ENCODE measurements at regions not wholly inside any gene's neighbourhood (a gene's known extent, or its start where the extent isn't known, plus 50 kb on each side); places are given as distances from the start of the nearest gene placed in this dataset.

DNA sequence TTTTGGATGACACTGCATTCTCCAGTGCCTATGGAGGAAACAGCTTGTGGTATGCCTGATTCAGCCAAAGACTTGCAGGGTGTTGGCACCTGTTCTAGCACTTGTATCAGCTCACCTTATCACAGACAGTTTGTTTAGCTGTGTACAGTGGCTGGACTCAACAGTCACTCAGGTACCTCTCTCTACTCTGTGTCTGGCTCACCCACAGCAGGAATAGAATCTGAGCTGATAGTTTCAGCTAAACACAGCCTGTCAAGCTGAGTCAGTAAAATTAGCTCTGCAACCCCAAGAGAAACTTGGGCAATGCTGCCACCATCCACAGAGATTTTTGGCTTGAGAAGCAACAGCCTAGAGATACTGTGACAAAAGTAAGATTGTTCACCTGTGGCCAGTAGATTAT lies 101.5 kb downstream of the RBMY1A1 start (continued):
- TF ChIP-seq, protein P1, sequence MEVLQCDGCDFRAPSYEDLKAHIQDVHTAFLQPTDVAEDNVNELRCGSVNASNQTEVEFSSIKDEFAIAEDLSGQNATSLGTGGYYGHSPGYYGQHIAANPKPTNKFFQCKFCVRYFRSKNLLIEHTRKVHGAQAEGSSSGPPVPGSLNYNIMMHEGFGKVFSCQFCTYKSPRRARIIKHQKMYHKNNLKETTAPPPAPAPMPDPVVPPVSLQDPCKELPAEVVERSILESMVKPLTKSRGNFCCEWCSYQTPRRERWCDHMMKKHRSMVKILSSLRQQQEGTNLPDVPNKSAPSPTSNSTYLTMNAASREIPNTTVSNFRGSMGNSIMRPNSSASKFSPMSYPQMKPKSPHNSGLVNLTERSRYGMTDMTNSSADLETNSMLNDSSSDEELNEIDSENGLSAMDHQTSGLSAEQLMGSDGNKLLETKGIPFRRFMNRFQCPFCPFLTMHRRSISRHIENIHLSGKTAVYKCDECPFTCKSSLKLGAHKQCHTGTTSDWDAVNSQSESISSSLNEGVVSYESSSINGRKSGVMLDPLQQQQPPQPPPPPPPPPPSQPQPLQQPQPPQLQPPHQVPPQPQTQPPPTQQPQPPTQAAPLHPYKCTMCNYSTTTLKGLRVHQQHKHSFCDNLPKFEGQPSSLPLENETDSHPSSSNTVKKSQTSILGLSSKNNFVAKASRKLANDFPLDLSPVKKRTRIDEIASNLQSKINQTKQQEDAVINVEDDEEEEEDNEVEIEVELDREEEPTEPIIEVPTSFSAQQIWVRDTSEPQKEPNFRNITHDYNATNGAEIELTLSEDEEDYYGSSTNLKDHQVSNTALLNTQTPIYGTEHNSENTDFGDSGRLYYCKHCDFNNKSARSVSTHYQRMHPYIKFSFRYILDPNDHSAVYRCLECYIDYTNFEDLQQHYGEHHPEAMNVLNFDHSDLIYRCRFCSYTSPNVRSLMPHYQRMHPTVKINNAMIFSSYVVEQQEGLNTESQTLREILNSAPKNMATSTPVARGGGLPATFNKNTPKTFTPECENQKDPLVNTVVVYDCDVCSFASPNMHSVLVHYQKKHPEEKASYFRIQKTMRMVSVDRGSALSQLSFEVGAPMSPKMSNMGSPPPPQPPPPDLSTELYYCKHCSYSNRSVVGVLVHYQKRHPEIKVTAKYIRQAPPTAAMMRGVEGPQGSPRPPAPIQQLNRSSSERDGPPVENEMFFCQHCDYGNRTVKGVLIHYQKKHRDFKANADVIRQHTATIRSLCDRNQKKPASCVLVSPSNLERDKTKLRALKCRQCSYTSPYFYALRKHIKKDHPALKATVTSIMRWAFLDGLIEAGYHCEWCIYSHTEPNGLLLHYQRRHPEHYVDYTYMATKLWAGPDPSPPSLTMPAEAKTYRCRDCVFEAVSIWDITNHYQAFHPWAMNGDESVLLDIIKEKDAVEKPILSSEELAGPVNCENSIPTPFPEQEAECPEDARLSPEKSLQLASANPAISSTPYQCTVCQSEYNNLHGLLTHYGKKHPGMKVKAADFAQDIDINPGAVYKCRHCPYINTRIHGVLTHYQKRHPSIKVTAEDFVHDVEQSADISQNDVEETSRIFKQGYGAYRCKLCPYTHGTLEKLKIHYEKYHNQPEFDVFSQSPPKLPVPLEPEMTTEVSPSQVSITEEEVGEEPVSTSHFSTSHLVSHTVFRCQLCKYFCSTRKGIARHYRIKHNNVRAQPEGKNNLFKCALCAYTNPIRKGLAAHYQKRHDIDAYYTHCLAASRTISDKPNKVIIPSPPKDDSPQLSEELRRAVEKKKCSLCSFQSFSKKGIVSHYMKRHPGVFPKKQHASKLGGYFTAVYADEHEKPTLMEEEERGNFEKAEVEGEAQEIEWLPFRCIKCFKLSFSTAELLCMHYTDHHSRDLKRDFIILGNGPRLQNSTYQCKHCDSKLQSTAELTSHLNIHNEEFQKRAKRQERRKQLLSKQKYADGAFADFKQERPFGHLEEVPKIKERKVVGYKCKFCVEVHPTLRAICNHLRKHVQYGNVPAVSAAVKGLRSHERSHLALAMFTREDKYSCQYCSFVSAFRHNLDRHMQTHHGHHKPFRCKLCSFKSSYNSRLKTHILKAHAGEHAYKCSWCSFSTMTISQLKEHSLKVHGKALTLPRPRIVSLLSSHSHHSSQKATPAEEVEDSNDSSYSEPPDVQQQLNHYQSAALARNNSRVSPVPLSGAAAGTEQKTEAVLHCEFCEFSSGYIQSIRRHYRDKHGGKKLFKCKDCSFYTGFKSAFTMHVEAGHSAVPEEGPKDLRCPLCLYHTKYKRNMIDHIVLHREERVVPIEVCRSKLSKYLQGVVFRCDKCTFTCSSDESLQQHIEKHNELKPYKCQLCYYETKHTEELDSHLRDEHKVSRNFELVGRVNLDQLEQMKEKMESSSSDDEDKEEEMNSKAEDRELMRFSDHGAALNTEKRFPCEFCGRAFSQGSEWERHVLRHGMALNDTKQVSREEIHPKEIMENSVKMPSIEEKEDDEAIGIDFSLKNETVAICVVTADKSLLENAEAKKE (CRISPR knock-in tag; IDR thresholded peaks at IDR 0.05) = no peak
- no peak for TF ChIP-seq EZH2phosphoT487 (IDR thresholded peaks at IDR 0.05; ENCODE audit: unreplicated experiment)
- TF ChIP-seq JUNB (IDR thresholded peaks at IDR 0.05; ENCODE audit: unreplicated experiment) = no peak
- no peak for TF ChIP-seq ZNF331 (CRISPR knock-in tag; IDR thresholded peaks at IDR 0.05; ENCODE audit: low read depth)
- TF ChIP-seq, protein P2, sequence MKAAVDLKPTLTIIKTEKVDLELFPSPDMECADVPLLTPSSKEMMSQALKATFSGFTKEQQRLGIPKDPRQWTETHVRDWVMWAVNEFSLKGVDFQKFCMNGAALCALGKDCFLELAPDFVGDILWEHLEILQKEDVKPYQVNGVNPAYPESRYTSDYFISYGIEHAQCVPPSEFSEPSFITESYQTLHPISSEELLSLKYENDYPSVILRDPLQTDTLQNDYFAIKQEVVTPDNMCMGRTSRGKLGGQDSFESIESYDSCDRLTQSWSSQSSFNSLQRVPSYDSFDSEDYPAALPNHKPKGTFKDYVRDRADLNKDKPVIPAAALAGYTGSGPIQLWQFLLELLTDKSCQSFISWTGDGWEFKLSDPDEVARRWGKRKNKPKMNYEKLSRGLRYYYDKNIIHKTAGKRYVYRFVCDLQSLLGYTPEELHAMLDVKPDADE (IDR thresholded peaks at IDR 0.05) = no peak

DNA sequence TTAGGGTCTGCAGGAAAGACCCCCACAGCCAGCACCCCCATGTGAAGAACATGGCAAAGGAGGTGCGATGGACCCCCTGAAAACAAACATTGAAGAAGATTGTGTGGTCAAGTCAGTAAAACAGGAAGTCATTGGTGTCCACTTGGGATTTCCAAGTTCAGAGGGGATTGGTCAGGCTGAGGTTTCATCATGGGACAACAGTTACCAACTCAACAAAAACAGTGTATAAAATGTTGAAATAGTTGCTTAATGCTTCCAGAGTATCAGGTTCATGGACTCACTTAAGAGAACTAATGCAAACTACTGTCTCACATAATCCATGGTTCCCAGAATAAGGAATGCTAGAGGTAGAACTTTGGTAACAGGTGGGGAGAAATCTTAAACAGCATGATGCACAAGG lies 115.8 kb downstream of the RBMY1A1 start:
- peaks cover 70% of the 10 kb centered on the region for H3K9me3 Mint-ChIP-seq
- Histone ChIP-seq H3K4me1 (ENCODE audit: insufficient read depth) (no peaks in the 10 kb centered on the region), H2AFZ (no peak overlapping the region), H3K9me2 (ENCODE audit: insufficient read depth) (no peaks in the 10 kb centered on the region), H4K20me1 (replicated peaks; ENCODE audit: insufficient read depth) (no peaks in the 10 kb centered on the region), H3F3A (replicated peaks; ENCODE audit: low read depth) (no peaks in the 10 kb centered on the region), H3K4me2 (no peak overlapping the region), H3K79me2 (replicated peaks; ENCODE audit: insufficient read depth) (no peaks in the 10 kb centered on the region), H3K4me3 (no peak overlapping the region), H3K27ac (ENCODE audit: low read depth) (no peak overlapping the region), H3K36me3 (ENCODE audit: insufficient read depth) (no peaks in the 10 kb centered on the region), H3K27me3 (ENCODE audit: insufficient read depth) (no peaks in the 10 kb centered on the region)
- ATAC-seq (no peak), DNase-seq (ENCODE audit: low spot score) (no peak)
- H3K4me1 Mint-ChIP-seq = no peaks in the 10 kb centered on the region
- H3K27ac Mint-ChIP-seq = no peak overlapping the region
- no peak overlapping the region for H3K4me3 Mint-ChIP-seq
- no peaks in the 10 kb centered on the region for H3K27me3 Mint-ChIP-seq (ENCODE audit: insufficient read depth, low read depth, poor library complexity)
- peaks cover 4% of the 10 kb centered on the region; the same call in 1 of the 3 replicates for H3K36me3 Mint-ChIP-seq (ENCODE audit: low read depth)
- TF ChIP-seq, protein P2 (IDR thresholded peaks at IDR 0.05) = no peak
- TF ChIP-seq, protein P1 (CRISPR knock-in tag; IDR thresholded peaks at IDR 0.05) = no peak
- TF ChIP-seq STAT1 (IDR thresholded peaks at IDR 0.05; ENCODE audit: unreplicated experiment) (no peak), EZH2phosphoT487 (IDR thresholded peaks at IDR 0.05; ENCODE audit: unreplicated experiment) (no peak), CREB1 (CRISPR knock-in tag; IDR thresholded peaks at IDR 0.05; ENCODE audit: low read depth) (no peak)
